Testis (tissue), 2 donors: ENCODE measurements at regions not wholly inside any gene's neighbourhood (a gene's known extent, or its start where the extent isn't known, plus 50 kb on each side); places are given as distances from the start of the nearest gene placed in this dataset.

Experiments
- DNase-seq: peaks from one replicate; pipeline ENCODE4 v3.0.0-alpha.2; 2019
- H3K27ac ChIP-seq, 2 donors: fragments of 200-600 bp; sonication (generic); one replicate each; pipeline ENCODE4 v1.5.1; 2019
- H3K27me3 ChIP-seq: fragments of 200-600 bp; sonication (generic); one replicate; pipeline ENCODE4 v1.5.1; 2019
- H3K36me3 ChIP-seq: fragments of 200-600 bp; sonication (generic); one replicate; pipeline ENCODE4 v1.5.1; 2017; ENCODE audit warnings: low read depth; ENCODE audit errors: missing control alignments
- H3K4me1 ChIP-seq: fragments of 200-600 bp; sonication (generic); one replicate; pipeline ENCODE4 v1.5.1; 2019
- H3K4me3 ChIP-seq, 2 donors: fragments of 200-600 bp; sonication (generic); one replicate each; pipeline ENCODE4 v1.5.1; 2017 to 2019
- H3K9me3 ChIP-seq: fragments of 200-600 bp; sonication (generic); one replicate; pipeline ENCODE4 v1.5.1; 2017
- POLR2A ChIP-seq: fragments of 450-650 bp; IDR thresholded peaks from one replicate; pipeline ENCODE4 v1.6.1; 2017; ENCODE audit warnings: antibody characterized with exemption, mild to moderate bottlenecking, moderate library complexity
- WGBS, 2 donors: methylation state at CpG; one replicate each; pipeline ENCODE4 v1.1.5; 2018; 5-methylcytosine and 5-hydroxymethylcytosine counted together
- intact Hi-C: fragments of 100-400 bp; cut with DNase I; formaldehyde crosslinking; loops from one replicate; pipeline ENCODE4 v1.15.1; 2023; ENCODE audit warnings: low total_unique reads
- TF ChIP-seq, protein P1 (sequence below), 3 experiments: fragments of 450-650 bp in 2 of 3; fragments of 200-600 bp in 1 of 3; sonication (generic) in 1 of 3; IDR thresholded peaks; one replicate each; pipeline ENCODE4 v1.5.1; 2016 to 2019; ENCODE audit warnings: antibody characterized with exemption in 3 of 3, mild to moderate bottlenecking in 2 of 3, moderate library complexity in 1 of 3

DNA sequence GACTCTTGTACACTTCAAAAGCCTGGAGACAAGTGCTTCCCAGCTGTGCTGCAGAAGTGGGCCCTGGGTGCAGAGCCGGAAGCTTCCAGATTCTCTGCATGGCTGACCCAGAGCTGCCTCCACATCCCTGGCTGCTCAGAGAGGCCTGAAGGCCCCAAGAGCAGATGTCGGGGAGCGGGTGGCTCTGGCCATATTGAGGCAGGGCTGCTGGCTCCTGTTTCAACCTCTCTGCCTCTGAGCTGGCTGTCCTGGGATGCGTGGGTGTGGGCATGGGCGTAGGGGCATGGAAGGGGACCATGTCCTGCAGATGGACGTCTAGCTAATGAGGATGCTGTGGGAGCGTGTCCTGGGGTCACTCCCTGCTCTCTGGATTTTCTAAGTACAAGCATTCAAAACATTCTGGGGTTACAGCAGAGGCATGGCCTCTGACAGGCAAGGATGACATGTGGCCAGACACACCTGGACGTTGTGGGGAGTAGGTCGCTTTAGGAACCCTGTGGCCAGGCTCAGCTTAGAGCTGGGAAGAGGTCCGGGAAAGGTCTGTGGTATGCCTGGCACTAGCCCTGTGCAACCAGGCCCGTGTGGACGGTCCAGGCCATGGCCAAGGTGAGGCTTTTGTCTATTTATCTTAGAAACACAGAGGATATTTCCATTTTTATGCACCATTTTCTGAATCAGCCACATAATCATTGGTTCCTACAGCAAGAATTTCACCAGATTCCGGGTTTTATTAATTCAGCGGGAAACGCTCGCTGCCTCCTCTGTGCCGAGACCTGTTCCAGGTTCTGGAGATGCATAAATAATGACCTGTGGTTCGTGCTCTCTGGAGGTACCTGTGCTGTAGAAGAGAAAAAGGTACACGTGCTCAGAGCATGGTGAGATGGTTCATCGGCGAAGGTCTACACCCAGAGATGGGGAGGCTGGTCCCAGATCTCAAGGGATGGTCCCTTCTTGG is 361.1 kb downstream of the GLRX3 start:
- WGBS, 2 donors: 87 to 90% methylated on average over 18 to 21 of the region's 21 CpGs
- Histone ChIP-seq H3K27ac (no peak overlapping the region), H3K4me1 (no peaks in the 10 kb centered on the region), H3K27me3 (no peaks in the 10 kb centered on the region), H3K9me3 (no peaks in the 10 kb centered on the region), H3K4me3 (no peak overlapping the region), H3K36me3 (no peaks in the 10 kb centered on the region)
- intact Hi-C loops: no loop called here
- TF ChIP-seq POLR2A: no peak
- DNase-seq: no peak

DNA sequence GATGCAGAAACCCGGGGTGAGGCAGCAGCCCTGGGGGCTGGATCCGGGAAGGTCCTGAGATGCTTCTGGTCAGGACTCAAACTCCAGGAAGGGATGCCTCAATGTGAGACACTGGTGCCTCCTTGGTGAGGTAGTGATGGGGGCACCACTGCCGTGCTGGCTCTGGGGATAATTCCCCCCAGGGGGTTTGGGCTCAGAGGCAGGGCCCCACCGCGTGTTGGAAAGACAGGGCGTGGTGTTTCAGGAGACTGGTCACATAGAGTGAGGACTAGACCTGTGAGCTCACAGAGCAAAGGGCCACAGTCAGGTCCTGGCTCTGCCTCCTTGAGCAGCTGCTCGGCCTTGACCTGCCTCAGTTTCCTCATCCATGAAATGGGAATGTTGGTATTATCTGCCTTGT is 361.9 kb downstream of the GLRX3 start:
- H3K27ac ChIP-seq: no peak overlapping the region
- TF ChIP-seq POLR2A: no peak
- TF ChIP-seq, protein P1, sequence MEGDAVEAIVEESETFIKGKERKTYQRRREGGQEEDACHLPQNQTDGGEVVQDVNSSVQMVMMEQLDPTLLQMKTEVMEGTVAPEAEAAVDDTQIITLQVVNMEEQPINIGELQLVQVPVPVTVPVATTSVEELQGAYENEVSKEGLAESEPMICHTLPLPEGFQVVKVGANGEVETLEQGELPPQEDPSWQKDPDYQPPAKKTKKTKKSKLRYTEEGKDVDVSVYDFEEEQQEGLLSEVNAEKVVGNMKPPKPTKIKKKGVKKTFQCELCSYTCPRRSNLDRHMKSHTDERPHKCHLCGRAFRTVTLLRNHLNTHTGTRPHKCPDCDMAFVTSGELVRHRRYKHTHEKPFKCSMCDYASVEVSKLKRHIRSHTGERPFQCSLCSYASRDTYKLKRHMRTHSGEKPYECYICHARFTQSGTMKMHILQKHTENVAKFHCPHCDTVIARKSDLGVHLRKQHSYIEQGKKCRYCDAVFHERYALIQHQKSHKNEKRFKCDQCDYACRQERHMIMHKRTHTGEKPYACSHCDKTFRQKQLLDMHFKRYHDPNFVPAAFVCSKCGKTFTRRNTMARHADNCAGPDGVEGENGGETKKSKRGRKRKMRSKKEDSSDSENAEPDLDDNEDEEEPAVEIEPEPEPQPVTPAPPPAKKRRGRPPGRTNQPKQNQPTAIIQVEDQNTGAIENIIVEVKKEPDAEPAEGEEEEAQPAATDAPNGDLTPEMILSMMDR (IDR thresholded peaks at IDR 0.05): no peak
- H3K9me3 ChIP-seq: no peaks in the 10 kb centered on the region
- no peak overlapping the region for H3K4me3 ChIP-seq
- 78 to 92% methylated on average over 2 to 7 of the region's 7 CpGs for WGBS, 2 donors
- H3K27me3 ChIP-seq: no peaks in the 10 kb centered on the region
- H3K4me1 ChIP-seq: no peaks in the 10 kb centered on the region
- H3K36me3 ChIP-seq: no peaks in the 10 kb centered on the region
- no peak for DNase-seq
- intact Hi-C loops: no loop called here

DNA sequence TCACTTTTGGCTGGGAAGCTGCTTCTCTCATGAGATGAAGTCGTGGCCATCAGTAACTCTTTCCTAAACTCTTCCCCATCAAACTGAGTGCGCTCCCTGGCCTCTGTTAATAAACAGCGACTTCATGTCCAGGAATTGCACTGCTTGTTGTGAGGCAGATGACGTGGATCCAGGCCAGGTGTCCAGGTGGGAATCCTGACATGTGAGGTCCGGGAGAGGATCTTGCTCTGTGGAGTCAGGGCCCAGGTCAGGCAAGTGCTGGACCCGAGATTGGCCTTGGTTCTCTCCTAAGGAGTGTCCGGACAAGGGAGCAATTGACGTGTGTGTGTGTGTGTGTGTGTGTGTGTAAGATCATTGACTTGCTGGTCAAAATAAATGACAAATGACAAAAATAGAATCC is 362.7 kb downstream of the GLRX3 start:
- intact Hi-C loops: no loop called here
- H3K9me3 ChIP-seq: no peaks in the 10 kb centered on the region
- TF ChIP-seq, protein P1 (IDR thresholded peaks at IDR 0.05): no peak
- TF ChIP-seq POLR2A: no peak
- WGBS, 2 donors: 76 to 82% methylated on average over 8 of the region's 8 CpGs
- H3K36me3 ChIP-seq: no peaks in the 10 kb centered on the region
- H3K4me1 ChIP-seq: no peaks in the 10 kb centered on the region
- H3K27ac ChIP-seq: no peak overlapping the region
- H3K4me3 ChIP-seq: no peak overlapping the region
- peak; percentile 11 for DNase-seq
- H3K27me3 ChIP-seq: no peaks in the 10 kb centered on the region

DNA sequence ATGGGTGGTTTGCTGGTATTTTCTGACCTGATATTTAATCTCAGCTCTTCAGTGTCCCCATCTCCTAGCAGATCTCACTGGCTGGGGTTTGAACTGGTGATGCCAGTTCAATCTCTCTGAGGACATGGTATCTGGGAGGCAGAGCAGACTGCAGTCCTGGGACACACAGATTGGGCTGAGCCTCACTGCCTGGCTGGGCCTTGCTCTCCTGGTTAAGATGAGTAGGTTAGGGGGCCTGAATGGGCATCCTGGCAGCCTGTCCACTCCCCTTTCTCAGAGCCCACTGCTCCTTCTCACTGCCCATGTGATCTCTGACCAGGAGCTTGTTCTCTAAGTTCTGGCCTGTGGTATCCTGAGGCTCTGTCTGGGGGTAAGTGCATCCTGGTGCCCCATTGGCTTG is 363.4 kb downstream of the GLRX3 start:
- Histone ChIP-seq H3K4me1 (no peaks in the 10 kb centered on the region), H3K4me3 (no peak overlapping the region), H3K36me3 (no peaks in the 10 kb centered on the region), H3K27me3 (no peaks in the 10 kb centered on the region), H3K27ac (no peak overlapping the region), H3K9me3 (no peaks in the 10 kb centered on the region)
- DNase-seq: no peak
- intact Hi-C loops: no loop called here
- no peak for TF ChIP-seq POLR2A
- TF ChIP-seq, protein P1 (IDR thresholded peaks at IDR 0.05): no peak

DNA sequence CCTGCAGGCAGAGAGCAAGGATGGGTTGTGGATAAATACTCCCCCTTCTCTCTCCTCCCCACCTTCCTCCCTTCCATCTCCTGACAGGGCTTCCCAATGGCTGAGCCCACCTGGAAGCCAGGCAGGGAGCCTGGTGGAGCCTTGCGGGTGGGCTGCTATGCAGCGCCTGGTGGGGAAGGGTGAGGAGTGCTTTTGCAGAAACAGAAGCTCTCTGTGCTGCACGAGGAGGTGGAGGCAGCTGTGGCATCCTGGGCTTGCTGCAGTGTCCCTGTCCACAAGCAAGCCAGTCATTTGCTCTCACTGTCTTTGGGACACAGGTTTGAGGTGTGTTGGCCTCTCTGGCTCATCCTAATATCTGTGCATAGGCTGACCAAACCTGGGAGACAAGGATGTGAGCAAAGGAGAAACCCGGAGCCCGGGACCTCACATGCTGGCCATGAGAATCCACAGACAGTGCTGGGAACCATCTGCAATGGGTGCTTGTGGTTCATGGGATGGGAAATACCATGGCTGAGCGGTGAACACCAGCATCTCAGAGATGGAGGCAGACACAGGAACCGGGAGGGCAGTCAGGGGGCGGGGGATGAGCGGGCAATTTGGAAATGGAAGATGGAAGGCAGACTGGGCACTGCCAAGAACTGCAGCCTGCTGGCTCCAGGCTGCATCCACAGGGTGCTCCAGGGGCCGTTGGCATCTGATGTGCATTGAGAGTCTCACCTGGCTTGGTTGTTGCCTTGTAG is 364.2 kb downstream of the GLRX3 start:
- Histone ChIP-seq H3K27me3 (no peaks in the 10 kb centered on the region), H3K4me3 (no peak overlapping the region), H3K4me1 (no peaks in the 10 kb centered on the region), H3K9me3 (no peaks in the 10 kb centered on the region), H3K36me3 (no peaks in the 10 kb centered on the region), H3K27ac (no peak overlapping the region)
- intact Hi-C loops: no loop called here
- TF ChIP-seq, protein P1 (IDR thresholded peaks at IDR 0.05): no peak
- no peak for DNase-seq
- 81 to 91% methylated on average over 4 to 10 of the region's 10 CpGs for WGBS, 2 donors
